Neural progenitor cell (in vitro differentiated cells): ENCODE measurements at regions not wholly inside any gene's neighbourhood (a gene's known extent, or its start where the extent isn't known, plus 50 kb on each side); places are given as distances from the start of the nearest gene placed in this dataset.

Source experiments
- EZH2 ChIP-seq: fragments of 200-600 bp; sonication (generic); IDR thresholded peaks from 2 replicates; pipeline ENCODE4 v1.6.1; 2017; ENCODE audit warnings: antibody characterized with exemption, mild to moderate bottlenecking, moderate library complexity
- TF ChIP-seq, protein P1 (sequence below): fragments of 200-600 bp; sonication (generic); IDR thresholded peaks from 2 replicates; pipeline ENCODE4 v1.5.1; 2017; ENCODE audit warnings: antibody characterized with exemption, mild to moderate bottlenecking

DNA sequence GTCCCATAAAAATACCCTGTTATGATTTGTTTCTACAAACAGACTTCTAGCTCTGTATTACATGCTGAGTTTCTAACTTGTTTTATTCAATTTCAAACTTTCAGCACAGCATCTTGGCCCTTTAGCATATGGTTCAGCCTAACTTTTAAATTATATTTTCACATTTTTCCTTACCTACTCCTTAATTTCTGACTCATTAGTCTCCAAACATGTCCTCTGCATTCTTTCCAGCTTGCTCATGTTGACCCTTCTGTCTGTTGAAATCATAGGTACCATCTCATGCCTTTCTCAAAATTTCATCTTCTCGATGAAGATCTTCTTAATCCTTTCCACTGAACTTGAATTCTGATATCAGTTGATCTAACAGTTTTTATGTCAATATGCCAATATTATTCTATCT is 200.9 kb upstream of the RIOK2 start:
- TF ChIP-seq, protein P1, sequence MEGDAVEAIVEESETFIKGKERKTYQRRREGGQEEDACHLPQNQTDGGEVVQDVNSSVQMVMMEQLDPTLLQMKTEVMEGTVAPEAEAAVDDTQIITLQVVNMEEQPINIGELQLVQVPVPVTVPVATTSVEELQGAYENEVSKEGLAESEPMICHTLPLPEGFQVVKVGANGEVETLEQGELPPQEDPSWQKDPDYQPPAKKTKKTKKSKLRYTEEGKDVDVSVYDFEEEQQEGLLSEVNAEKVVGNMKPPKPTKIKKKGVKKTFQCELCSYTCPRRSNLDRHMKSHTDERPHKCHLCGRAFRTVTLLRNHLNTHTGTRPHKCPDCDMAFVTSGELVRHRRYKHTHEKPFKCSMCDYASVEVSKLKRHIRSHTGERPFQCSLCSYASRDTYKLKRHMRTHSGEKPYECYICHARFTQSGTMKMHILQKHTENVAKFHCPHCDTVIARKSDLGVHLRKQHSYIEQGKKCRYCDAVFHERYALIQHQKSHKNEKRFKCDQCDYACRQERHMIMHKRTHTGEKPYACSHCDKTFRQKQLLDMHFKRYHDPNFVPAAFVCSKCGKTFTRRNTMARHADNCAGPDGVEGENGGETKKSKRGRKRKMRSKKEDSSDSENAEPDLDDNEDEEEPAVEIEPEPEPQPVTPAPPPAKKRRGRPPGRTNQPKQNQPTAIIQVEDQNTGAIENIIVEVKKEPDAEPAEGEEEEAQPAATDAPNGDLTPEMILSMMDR = no peak
- TF ChIP-seq EZH2 = no peak
